Left lung (tissue), 4 donors: ENCODE measurements at regions not wholly inside any gene's neighbourhood (a gene's known extent, or its start where the extent isn't known, plus 50 kb on each side); places are given as distances from the start of the nearest gene placed in this dataset.

ENCODE experiments used
- ATAC-seq: fragments of 200-7000 bp; cut with Tn5 transposase; one replicate; pipeline ENCODE4 v1.9.1; 2020; ENCODE audit warnings: moderate library complexity
- DNase-seq, 4 donors: peaks; one replicate each; pipeline ENCODE4 v3.0.0-alpha.2; 2013 to 2020
- H3K27ac ChIP-seq, 2 donors: fragments of 200-600 bp; sonication (generic) in 1 of 2; one replicate each; pipeline versions ENCODE4 v1.5.0 to v1.8.0; 2020 to 2021
- H3K27me3 ChIP-seq, 2 donors: fragments of 200-600 bp; sonication (generic) in 1 of 2; one replicate each; pipeline versions ENCODE4 v1.5.0 to v1.8.0; 2020 to 2021
- H3K36me3 ChIP-seq, 2 donors: fragments of 200-600 bp; sonication (generic) in 1 of 2; one replicate each; pipeline versions ENCODE4 v1.5.0 to v1.8.0; 2020 to 2021
- H3K4me1 ChIP-seq, 2 donors: fragments of 200-600 bp; one replicate each; pipeline ENCODE4 v1.8.0; 2021
- H3K4me3 ChIP-seq, 2 donors: fragments of 200-600 bp; sonication (generic) in 1 of 2; one replicate each; pipeline versions ENCODE4 v1.5.0 to v1.8.0; 2020 to 2021; ENCODE audit warnings: mild to moderate bottlenecking in 1 of 2
- H3K9me3 ChIP-seq, 2 donors: fragments of 200-600 bp; sonication (generic) in 1 of 2; one replicate each; pipeline versions ENCODE4 v1.5.0 to v1.8.0; 2020 to 2021
- intact Hi-C, 2 donors: fragments of 100-400 bp; cut with DNase I; formaldehyde crosslinking; loops; one replicate each; pipeline versions ENCODE4 v1.11.2 to v1.14.2; 2022
- TF ChIP-seq, protein P1 (sequence below), 2 donors: fragments of 200-600 bp; sonication (generic) in 1 of 2; IDR thresholded peaks; one replicate each; pipeline versions ENCODE4 v1.5.0 to v1.8.0; 2021; ENCODE audit warnings: antibody characterized with exemption in 2 of 2
- donor health status: DM: no; HTN: yes; CAD: no.
- donor health status: DM: no; HTN: no; CAD: no.

GRCh38 chr5:171586436-171586835 lies 167.0 kb downstream of the FGF18 start:
- intact Hi-C loops: no loop called here
- H3K9me3 ChIP-seq: no peaks in the 10 kb centered on the region
- H3K36me3 ChIP-seq: no peaks in the 10 kb centered on the region
- H3K27me3 ChIP-seq: no peaks in the 10 kb centered on the region
- H3K4me1 ChIP-seq: no peaks in the 10 kb centered on the region
- DNase-seq: no peak
- H3K27ac ChIP-seq: no peak overlapping the region
- ATAC-seq: no peak
- H3K4me3 ChIP-seq: no peak overlapping the region
- TF ChIP-seq, protein P1, sequence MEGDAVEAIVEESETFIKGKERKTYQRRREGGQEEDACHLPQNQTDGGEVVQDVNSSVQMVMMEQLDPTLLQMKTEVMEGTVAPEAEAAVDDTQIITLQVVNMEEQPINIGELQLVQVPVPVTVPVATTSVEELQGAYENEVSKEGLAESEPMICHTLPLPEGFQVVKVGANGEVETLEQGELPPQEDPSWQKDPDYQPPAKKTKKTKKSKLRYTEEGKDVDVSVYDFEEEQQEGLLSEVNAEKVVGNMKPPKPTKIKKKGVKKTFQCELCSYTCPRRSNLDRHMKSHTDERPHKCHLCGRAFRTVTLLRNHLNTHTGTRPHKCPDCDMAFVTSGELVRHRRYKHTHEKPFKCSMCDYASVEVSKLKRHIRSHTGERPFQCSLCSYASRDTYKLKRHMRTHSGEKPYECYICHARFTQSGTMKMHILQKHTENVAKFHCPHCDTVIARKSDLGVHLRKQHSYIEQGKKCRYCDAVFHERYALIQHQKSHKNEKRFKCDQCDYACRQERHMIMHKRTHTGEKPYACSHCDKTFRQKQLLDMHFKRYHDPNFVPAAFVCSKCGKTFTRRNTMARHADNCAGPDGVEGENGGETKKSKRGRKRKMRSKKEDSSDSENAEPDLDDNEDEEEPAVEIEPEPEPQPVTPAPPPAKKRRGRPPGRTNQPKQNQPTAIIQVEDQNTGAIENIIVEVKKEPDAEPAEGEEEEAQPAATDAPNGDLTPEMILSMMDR (IDR thresholded peaks at IDR 0.05): no peak

DNA sequence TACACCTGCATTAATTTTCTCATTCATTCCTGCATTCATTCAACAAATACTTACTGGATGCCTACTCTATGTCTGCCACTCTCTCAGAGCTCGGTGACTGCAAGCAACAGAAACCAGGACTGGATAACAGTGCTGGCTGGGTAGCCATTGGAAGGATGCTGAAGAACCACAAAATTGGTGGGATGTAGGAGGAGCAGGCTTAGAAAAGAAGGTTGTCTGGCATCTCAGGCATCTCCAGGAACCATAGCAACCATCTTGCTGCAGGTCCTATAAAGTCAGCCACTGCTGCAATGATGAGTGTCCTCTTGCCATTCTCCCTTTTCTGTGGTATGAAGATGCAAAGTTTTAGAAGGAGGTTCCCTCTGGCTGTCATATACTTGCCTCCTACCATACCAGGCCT lies 168.6 kb downstream of the FGF18 start:
- intact Hi-C loops: no loop called here
- TF ChIP-seq, protein P1 (IDR thresholded peaks at IDR 0.05): no peak
- Histone ChIP-seq H3K27ac (no peak overlapping the region), H3K4me1 (no peaks in the 10 kb centered on the region), H3K9me3 (no peaks in the 10 kb centered on the region), H3K4me3 (no peak overlapping the region), H3K27me3 (no peaks in the 10 kb centered on the region), H3K36me3 (no peaks in the 10 kb centered on the region)
- ATAC-seq (no peak), DNase-seq (no peak)

- Histone ChIP-seq H3K36me3 (no peaks in the 10 kb centered on the region), H3K9me3 (no peaks in the 10 kb centered on the region), H3K4me1 (no peaks in the 10 kb centered on the region), H3K4me3 (no peak overlapping the region), H3K27me3 (no peaks in the 10 kb centered on the region), H3K27ac (no peak overlapping the region)
- ATAC-seq (no peak), DNase-seq (no peak)
- TF ChIP-seq, protein P1 (IDR thresholded peaks at IDR 0.05): no peak
- intact Hi-C loops: no loop called here
Measured at GRCh38 chr5:171588790-171589189, 169.3 kb downstream of the FGF18 start.

GRCh38 chr5:171589461-171589860 lies 170.0 kb downstream of the FGF18 start:
- H3K27ac ChIP-seq: no peak overlapping the region
- DNase-seq (no peak), ATAC-seq (no peak)
- intact Hi-C loops: no loop called here
- H3K36me3 ChIP-seq: no peaks in the 10 kb centered on the region
- H3K27me3 ChIP-seq: no peaks in the 10 kb centered on the region
- TF ChIP-seq, protein P1 (IDR thresholded peaks at IDR 0.05): no peak
- H3K9me3 ChIP-seq: no peaks in the 10 kb centered on the region
- H3K4me3 ChIP-seq: no peak overlapping the region
- no peaks in the 10 kb centered on the region for H3K4me1 ChIP-seq

DNA sequence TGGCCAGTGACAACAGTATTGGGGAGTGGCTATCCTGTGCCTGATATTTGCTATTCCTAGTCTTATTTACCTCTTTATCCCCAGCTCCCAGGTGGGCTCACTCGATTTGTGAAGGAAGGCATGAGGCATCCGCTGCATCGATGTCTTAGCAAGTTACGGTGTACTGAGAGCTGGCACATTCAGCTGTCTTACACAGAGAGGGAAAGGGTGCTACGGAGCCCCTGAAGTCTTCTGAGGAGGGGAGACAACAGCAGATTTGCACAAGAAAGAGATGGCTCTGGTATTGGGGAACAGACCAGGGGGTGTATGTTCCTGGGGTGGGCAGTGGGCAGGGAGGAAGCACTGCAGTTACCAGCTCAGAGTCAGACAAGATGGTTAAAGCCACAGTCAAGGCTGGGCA lies 172.6 kb downstream of the FGF18 start:
- ATAC-seq: no peak
- intact Hi-C loops: no loop called here
- H3K27ac ChIP-seq: no peak overlapping the region
- DNase-seq: no peak
- peaks cover 0 to 4% of the 10 kb centered on the region in 2 donors for H3K4me1 ChIP-seq
- no peaks in the 10 kb centered on the region for H3K9me3 ChIP-seq
- no peaks in the 10 kb centered on the region for H3K27me3 ChIP-seq
- H3K4me3 ChIP-seq: no peak overlapping the region
- H3K36me3 ChIP-seq: no peaks in the 10 kb centered on the region
- TF ChIP-seq, protein P1 (IDR thresholded peaks at IDR 0.05): no peak
